HCT116 (cell line): ENCODE measurements at regions not wholly inside any gene's neighbourhood (a gene's known extent, or its start where the extent isn't known, plus 50 kb on each side); places are given as distances from the start of the nearest gene placed in this dataset.

Experiments
- ATAC-seq: fragments of 200-7000 bp; cut with Tn5 transposase; 2 replicates; pipeline ENCODE4 v1.9.1; 2020; ENCODE audit warnings: mild to moderate bottlenecking, moderate library complexity
- BruUV-seq: library from RNA; stranded (reverse); fragments of 400-500 nt; replicated peaks from 2 replicates; lab custom pipeline; 2021; lab: Mats Ljungman, UMichigan
- CTCF ChIA-PET: fragments of 300-600 bp; sonication (Branson Sonifier 250); formaldehyde crosslinking; loops from one replicate; lab custom pipeline; 2021; ENCODE audit warnings: antibody characterized with exemption; lab: Charles Lee
- POLR2A ChIA-PET: fragments of 300-600, 350-600 bp; sonication (Branson Sonifier 250); formaldehyde crosslinking; loops from one replicate; lab custom pipeline; 2021; ENCODE audit warnings: antibody characterized with exemption; lab: Charles Lee
- RAD21 ChIA-PET, 2 experiments: fragments of 300-600 bp; sonication (Branson Sonifier 250); formaldehyde crosslinking; loops; one replicate each; lab custom pipeline; 2023; ENCODE audit warnings: low total read pairs in 2 of 2; ENCODE audit not compliant: uncharacterized antibody in 2 of 2, unreplicated experiment in 2 of 2, low non-redundant PET in 1 of 2; lab: Charles Lee
- DNase-seq: peaks from one replicate; pipeline ENCODE4 v3.0.0-alpha.2; 2010; ENCODE audit warnings: low read depth, low spot score
- H2AFZ ChIP-seq: fragments of 200-600 bp; shearing (Covaris generic), sonication (generic); 2 replicates; pipeline ENCODE4 v1.6.1; 2017; ENCODE audit warnings: low read depth, mixed run types, mixed read lengths, antibody characterized with exemption, low read length; ENCODE audit not compliant: poor library complexity, severe bottlenecking
- H3K27ac ChIP-seq: 2 replicates; pipeline ENCODE4 v1.5.1; 2012; ENCODE audit warnings: low read depth, low read length
- H3K27me3 ChIP-seq: fragments of 200-600 bp; sonication (generic); 2 replicates; pipeline ENCODE4 v1.6.1; 2016; ENCODE audit warnings: mixed run types, low read length, mixed read lengths; ENCODE audit not compliant: insufficient read depth
- H3K36me3 ChIP-seq, 2 experiments: fragments of 200-500 bp in 1 of 2; fragments of 200-600 bp in 1 of 2; sonication (Bioruptor generic) in 1 of 2; sonication (generic) in 1 of 2; 2 replicates each; pipeline versions ENCODE4 v1.5.1 to v1.6.1; 2014 to 2016; ENCODE audit warnings: low read length in 2 of 2, inconsistent platforms in 1 of 2, mixed read lengths in 1 of 2, mixed run types in 1 of 2; ENCODE audit not compliant: insufficient read depth in 2 of 2, control insufficient read depth in 1 of 2
- H3K4me1 ChIP-seq, 2 experiments: fragments of 200-600 bp in 1 of 2; sonication (generic) in 1 of 2; 2 replicates each; pipeline versions ENCODE4 v1.5.1 to v1.6.1; 2012 to 2017; ENCODE audit warnings: low read length in 2 of 2, inconsistent platforms in 1 of 2, mild to moderate bottlenecking in 1 of 2, mixed read lengths in 1 of 2, mixed run types in 1 of 2, moderate library complexity in 1 of 2; ENCODE audit not compliant: insufficient read depth in 2 of 2, control insufficient read depth in 1 of 2
- H3K4me2 ChIP-seq: fragments of 200-600 bp; sonication (generic); 2 replicates; pipeline ENCODE4 v1.6.1; 2017; ENCODE audit warnings: mixed run types, low read length, mixed read lengths
- H3K4me3 ChIP-seq, 2 experiments: fragments of 200-600 bp in 1 of 2; sonication (generic) in 1 of 2; replicated peaks in 1 of 2; 2 replicates each; pipeline ENCODE4 v1.5.1; 2011 to 2016; ENCODE audit warnings: low read length in 2 of 2, control low read depth in 1 of 2, low read depth in 1 of 2, mild to moderate bottlenecking in 1 of 2, mixed read lengths in 1 of 2, mixed run types in 1 of 2
- H3K79me2 ChIP-seq: fragments of 200-600 bp; sonication (generic); 2 replicates; pipeline ENCODE4 v1.6.1; 2017; ENCODE audit warnings: mild to moderate bottlenecking, mixed run types, low read length, moderate library complexity, mixed read lengths; ENCODE audit not compliant: insufficient read depth
- H3K9ac ChIP-seq: fragments of 200-600 bp; sonication (generic); 2 replicates; pipeline ENCODE4 v1.6.1; 2016; ENCODE audit warnings: low read length, mixed read lengths
- H3K9me2 ChIP-seq: fragments of 200-600 bp; sonication (generic), shearing (Covaris generic); 2 replicates; pipeline ENCODE4 v1.6.1; 2017; ENCODE audit warnings: mixed run types, mild to moderate bottlenecking, moderate library complexity; ENCODE audit not compliant: insufficient read depth
- H3K9me3 ChIP-seq, 2 experiments: fragments of 200-500 bp in 1 of 2; fragments of 200-600 bp in 1 of 2; sonication (Bioruptor generic) in 1 of 2; sonication (generic) in 1 of 2; 2 replicates each; pipeline ENCODE4 v1.6.1; 2014 to 2017; ENCODE audit warnings: low read length in 2 of 2, mixed read lengths in 2 of 2, inconsistent platforms in 1 of 2, low read depth in 1 of 2, mild to moderate bottlenecking in 1 of 2, mixed run types in 1 of 2, moderate library complexity in 1 of 2; ENCODE audit not compliant: control insufficient read depth in 1 of 2, insufficient read depth in 1 of 2
- H4K20me1 ChIP-seq: fragments of 200-600 bp; sonication (generic), shearing (Covaris generic); 2 replicates; pipeline ENCODE4 v1.6.1; 2017; ENCODE audit warnings: mixed run types, mild to moderate bottlenecking, moderate library complexity; ENCODE audit not compliant: insufficient read depth
- CTCF ChIP-seq, 3 experiments: fragments of 200-600 bp in 1 of 3; sonication (generic) in 1 of 3; IDR thresholded peaks in 2 of 3; conservative IDR thresholded peaks in 1 of 3; 2 replicates each; pipeline ENCODE4 v1.5.1; 2012 to 2017; ENCODE audit warnings: low read depth in 2 of 3, low read length in 2 of 3, antibody characterized with exemption in 1 of 3, borderline replicate concordance in 1 of 3, control low read depth in 1 of 3, mild to moderate bottlenecking in 1 of 3, mixed read lengths in 1 of 3, mixed run types in 1 of 3, moderate library complexity in 1 of 3; ENCODE audit not compliant: insufficient read depth in 1 of 3
- ELF1 ChIP-seq: IDR thresholded peaks from 2 replicates; pipeline ENCODE4 v1.6.1; 2012; ENCODE audit warnings: low read depth, borderline replicate concordance
- EZH2 ChIP-seq: fragments of 200-600 bp; sonication (generic); IDR thresholded peaks from 2 replicates; pipeline ENCODE4 v1.6.1; 2017; ENCODE audit warnings: antibody characterized with exemption, mixed run types
- FOSL1 ChIP-seq: IDR thresholded peaks from 2 replicates; pipeline ENCODE4 v1.6.1; 2012; ENCODE audit warnings: low read depth
- JUND ChIP-seq: IDR thresholded peaks from 2 replicates; pipeline ENCODE4 v1.6.1; 2012
- POLR2A ChIP-seq: IDR thresholded peaks from 2 replicates; pipeline ENCODE4 v1.7.0; 2011; ENCODE audit warnings: borderline replicate concordance; ENCODE audit not compliant: insufficient read depth, insufficient read length; ENCODE audit errors: extremely low read depth
- POLR2AphosphoS5 ChIP-seq: IDR thresholded peaks from 2 replicates; pipeline ENCODE4 v1.6.1; 2011; ENCODE audit warnings: mild to moderate bottlenecking, low read depth, low read length, moderate library complexity
- RAD21 ChIP-seq: IDR thresholded peaks from 2 replicates; pipeline ENCODE4 v1.6.1; 2012; ENCODE audit warnings: low read depth, mild to moderate bottlenecking
- REST ChIP-seq: IDR thresholded peaks from 2 replicates; pipeline ENCODE4 v1.6.1; 2012; ENCODE audit warnings: low read depth
- SIN3A ChIP-seq: IDR thresholded peaks from 2 replicates; pipeline ENCODE4 v1.6.1; 2012; ENCODE audit warnings: low read depth
- SP1 ChIP-seq: IDR thresholded peaks from 2 replicates; pipeline ENCODE4 v1.6.1; 2012; ENCODE audit warnings: low read depth
- SRF ChIP-seq: IDR thresholded peaks from 2 replicates; pipeline ENCODE4 v1.6.1; 2012; ENCODE audit warnings: low read depth
- TCF7L2 ChIP-seq: IDR thresholded peaks from 2 replicates; pipeline ENCODE4 v1.7.0; 2011; ENCODE audit warnings: borderline replicate concordance, inconsistent platforms; ENCODE audit not compliant: insufficient read depth, insufficient read length; ENCODE audit errors: extremely low read depth
- YY1 ChIP-seq: IDR thresholded peaks from 2 replicates; pipeline ENCODE4 v1.6.1; 2011; ENCODE audit warnings: low read length, low read depth, moderate library complexity, mild to moderate bottlenecking; ENCODE audit not compliant: insufficient replicate concordance; ENCODE audit errors: extremely low read depth
- ZFX ChIP-seq: fragments of 450-650 bp; IDR thresholded peaks from 2 replicates; pipeline ENCODE4 v1.6.1; 2017
- ZNF274 ChIP-seq: fragments of 200-500 bp; sonication (Bioruptor generic); IDR thresholded peaks from 2 replicates; pipeline ENCODE4 v1.6.1; 2014; ENCODE audit warnings: mild to moderate bottlenecking, low read depth, low read length, inconsistent platforms
- intact Hi-C: fragments of 100-400 bp; cut with micrococcal nuclease; formaldehyde crosslinking; loops from 2 replicates; pipeline ENCODE4 v1.10.0; 2022

- TF ChIP-seq REST: no peak
- no peak for TF ChIP-seq ZFX
- TF ChIP-seq FOSL1: no peak
- TF ChIP-seq RAD21: no peak
These were observed 192.2 kb downstream of the TTC32 start (continued) for GRCh38 chr2:19709553-19709952.

GRCh38 chr2:19708776-19709175, 193.0 kb downstream of the TTC32 start:
- RAD21 ChIA-PET: no interaction called here
- DNase-seq: no peak
- intact Hi-C loops: no loop called here
- Histone ChIP-seq H3K27me3 (no peaks in the 10 kb centered on the region), H3K4me2 (no peak overlapping the region)
- TF ChIP-seq SRF: no peak
- TF ChIP-seq CTCF (IDR thresholded peaks at IDR 0.05 in 2 of 3, conservative IDR thresholded peaks at IDR 0.05 in 1 of 3; ENCODE audit: borderline replicate concordance in 1 of 3, insufficient read depth in 1 of 3, low read depth in 2 of 3, low read length in 2 of 3): no peak
- no peak for TF ChIP-seq ZFX
- TF ChIP-seq POLR2AphosphoS5: no peak
- TF ChIP-seq RAD21: no peak
- no peak for TF ChIP-seq EZH2
- TF ChIP-seq TCF7L2: no peak
- TF ChIP-seq SP1: no peak
- TF ChIP-seq YY1: no peak
- TF ChIP-seq SIN3A: no peak
- no peak for TF ChIP-seq REST
- TF ChIP-seq POLR2A: no peak
- TF ChIP-seq FOSL1: no peak
- TF ChIP-seq ELF1: no peak
- no peak for TF ChIP-seq JUND
- TF ChIP-seq ZNF274: no peak
- TF ChIP-seq, all 23 proteins: peak for 0
- no peaks in the 10 kb centered on the region for H3K79me2 ChIP-seq
- no peaks in the 10 kb centered on the region for H3K36me3 ChIP-seq
- no peak for ATAC-seq
- H2AFZ ChIP-seq: no peak overlapping the region
- POLR2A ChIA-PET: no interaction called here
- peaks cover 0 to 7% of the 10 kb centered on the region in 2 experiments; a peak in 2 of 4 replicates for H3K4me1 ChIP-seq
- no peak overlapping the region for H3K27ac ChIP-seq
- CTCF ChIA-PET: no interaction called here
- no peaks in the 10 kb centered on the region; the same call in 1 of the 2 replicates for H3K9me2 ChIP-seq
- no peaks in the 10 kb centered on the region for H3K9me3 ChIP-seq
- no peak overlapping the region for H3K9ac ChIP-seq
- no peak overlapping the region for H3K4me3 ChIP-seq
- BruUV-seq: no TSS peak
- no peaks in the 10 kb centered on the region for H4K20me1 ChIP-seq
